ENCODE measurements at regions not wholly inside any gene's neighbourhood (a gene's known extent, or its start where the extent isn't known, plus 50 kb on each side); places are given as distances from the start of the nearest gene placed in this dataset.

GRCh38 chr6:168182366-168182765 is 103.4 kb upstream of the FRMD1 start:
- TF ChIP-seq SP1 (IDR thresholded peaks at IDR 0.05; ENCODE audit: low read depth) (no peak), POLR2AphosphoS5 (IDR thresholded peaks at IDR 0.05; ENCODE audit: low read depth, low read length) (no peak), RAD21 (IDR thresholded peaks at IDR 0.05; ENCODE audit: low read depth) (no peak), JUND (IDR thresholded peaks at IDR 0.05) (no peak), TCF7L2 (IDR thresholded peaks at IDR 0.05; ENCODE audit: borderline replicate concordance, extremely low read depth, insufficient read depth, insufficient read length) (no peak), SIN3A (IDR thresholded peaks at IDR 0.05; ENCODE audit: low read depth) (no peak), EZH2phosphoT487 (IDR thresholded peaks at IDR 0.05; ENCODE audit: borderline replicate concordance) (no peak), POLR2A (IDR thresholded peaks at IDR 0.05; ENCODE audit: borderline replicate concordance, extremely low read depth, insufficient read depth, insufficient read length) (no peak), EZH2 (IDR thresholded peaks at IDR 0.05) (no peak), ZNF274 (IDR thresholded peaks at IDR 0.05; ENCODE audit: low read depth, low read length) (no peak)
- TF ChIP-seq, protein P1, sequence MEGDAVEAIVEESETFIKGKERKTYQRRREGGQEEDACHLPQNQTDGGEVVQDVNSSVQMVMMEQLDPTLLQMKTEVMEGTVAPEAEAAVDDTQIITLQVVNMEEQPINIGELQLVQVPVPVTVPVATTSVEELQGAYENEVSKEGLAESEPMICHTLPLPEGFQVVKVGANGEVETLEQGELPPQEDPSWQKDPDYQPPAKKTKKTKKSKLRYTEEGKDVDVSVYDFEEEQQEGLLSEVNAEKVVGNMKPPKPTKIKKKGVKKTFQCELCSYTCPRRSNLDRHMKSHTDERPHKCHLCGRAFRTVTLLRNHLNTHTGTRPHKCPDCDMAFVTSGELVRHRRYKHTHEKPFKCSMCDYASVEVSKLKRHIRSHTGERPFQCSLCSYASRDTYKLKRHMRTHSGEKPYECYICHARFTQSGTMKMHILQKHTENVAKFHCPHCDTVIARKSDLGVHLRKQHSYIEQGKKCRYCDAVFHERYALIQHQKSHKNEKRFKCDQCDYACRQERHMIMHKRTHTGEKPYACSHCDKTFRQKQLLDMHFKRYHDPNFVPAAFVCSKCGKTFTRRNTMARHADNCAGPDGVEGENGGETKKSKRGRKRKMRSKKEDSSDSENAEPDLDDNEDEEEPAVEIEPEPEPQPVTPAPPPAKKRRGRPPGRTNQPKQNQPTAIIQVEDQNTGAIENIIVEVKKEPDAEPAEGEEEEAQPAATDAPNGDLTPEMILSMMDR (IDR thresholded peaks at IDR 0.05 in 2 of 3, conservative IDR thresholded peaks at IDR 0.05 in 1 of 3; ENCODE audit: borderline replicate concordance in 1 of 3, insufficient read depth in 1 of 3, low read depth in 2 of 3, low read length in 2 of 3): no peak
- TF ChIP-seq, protein P2, sequence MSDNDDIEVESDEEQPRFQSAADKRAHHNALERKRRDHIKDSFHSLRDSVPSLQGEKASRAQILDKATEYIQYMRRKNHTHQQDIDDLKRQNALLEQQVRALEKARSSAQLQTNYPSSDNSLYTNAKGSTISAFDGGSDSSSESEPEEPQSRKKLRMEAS (IDR thresholded peaks at IDR 0.05): no peak
- TF ChIP-seq, protein P3, sequence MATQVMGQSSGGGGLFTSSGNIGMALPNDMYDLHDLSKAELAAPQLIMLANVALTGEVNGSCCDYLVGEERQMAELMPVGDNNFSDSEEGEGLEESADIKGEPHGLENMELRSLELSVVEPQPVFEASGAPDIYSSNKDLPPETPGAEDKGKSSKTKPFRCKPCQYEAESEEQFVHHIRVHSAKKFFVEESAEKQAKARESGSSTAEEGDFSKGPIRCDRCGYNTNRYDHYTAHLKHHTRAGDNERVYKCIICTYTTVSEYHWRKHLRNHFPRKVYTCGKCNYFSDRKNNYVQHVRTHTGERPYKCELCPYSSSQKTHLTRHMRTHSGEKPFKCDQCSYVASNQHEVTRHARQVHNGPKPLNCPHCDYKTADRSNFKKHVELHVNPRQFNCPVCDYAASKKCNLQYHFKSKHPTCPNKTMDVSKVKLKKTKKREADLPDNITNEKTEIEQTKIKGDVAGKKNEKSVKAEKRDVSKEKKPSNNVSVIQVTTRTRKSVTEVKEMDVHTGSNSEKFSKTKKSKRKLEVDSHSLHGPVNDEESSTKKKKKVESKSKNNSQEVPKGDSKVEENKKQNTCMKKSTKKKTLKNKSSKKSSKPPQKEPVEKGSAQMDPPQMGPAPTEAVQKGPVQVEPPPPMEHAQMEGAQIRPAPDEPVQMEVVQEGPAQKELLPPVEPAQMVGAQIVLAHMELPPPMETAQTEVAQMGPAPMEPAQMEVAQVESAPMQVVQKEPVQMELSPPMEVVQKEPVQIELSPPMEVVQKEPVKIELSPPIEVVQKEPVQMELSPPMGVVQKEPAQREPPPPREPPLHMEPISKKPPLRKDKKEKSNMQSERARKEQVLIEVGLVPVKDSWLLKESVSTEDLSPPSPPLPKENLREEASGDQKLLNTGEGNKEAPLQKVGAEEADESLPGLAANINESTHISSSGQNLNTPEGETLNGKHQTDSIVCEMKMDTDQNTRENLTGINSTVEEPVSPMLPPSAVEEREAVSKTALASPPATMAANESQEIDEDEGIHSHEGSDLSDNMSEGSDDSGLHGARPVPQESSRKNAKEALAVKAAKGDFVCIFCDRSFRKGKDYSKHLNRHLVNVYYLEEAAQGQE (IDR thresholded peaks at IDR 0.05; ENCODE audit: low read depth): no peak
